Superior temporal gyrus (tissue), 1 donor: ENCODE measurements at regions not wholly inside any gene's neighbourhood (a gene's known extent, or its start where the extent isn't known, plus 50 kb on each side); places are given as distances from the start of the nearest gene placed in this dataset.
"Not testable (repeated sequence)": the region's sequence is repeated elsewhere in the genome, so short reads cannot be mapped to it uniquely, and the experiment has no call there.

ENCODE experiments used
- DNase-seq: peaks from one replicate; pipeline ENCODE4 v3.0.0-alpha.2; 2016; ENCODE audit errors: extremely low spot score

DNA sequence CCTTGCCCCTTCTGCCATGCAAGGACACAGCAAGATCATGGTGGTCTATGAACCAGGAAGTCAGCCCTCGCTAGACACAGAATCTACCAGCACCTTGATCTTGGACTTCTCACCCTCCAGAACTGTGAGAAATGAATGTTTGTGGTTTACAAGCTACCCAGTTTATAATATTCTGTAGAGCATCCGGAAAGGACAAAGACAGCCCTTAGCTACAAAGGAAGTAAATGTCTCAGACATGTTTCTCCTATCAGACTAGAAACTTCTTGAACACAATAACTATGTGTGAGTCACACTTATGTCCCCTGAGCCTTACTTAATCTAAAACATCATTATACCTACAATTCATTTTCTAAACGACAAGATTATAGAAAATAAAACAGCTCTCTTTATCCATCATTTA, 176.7 kb downstream of the KLHL28 start:
- no peak for DNase-seq

DNA sequence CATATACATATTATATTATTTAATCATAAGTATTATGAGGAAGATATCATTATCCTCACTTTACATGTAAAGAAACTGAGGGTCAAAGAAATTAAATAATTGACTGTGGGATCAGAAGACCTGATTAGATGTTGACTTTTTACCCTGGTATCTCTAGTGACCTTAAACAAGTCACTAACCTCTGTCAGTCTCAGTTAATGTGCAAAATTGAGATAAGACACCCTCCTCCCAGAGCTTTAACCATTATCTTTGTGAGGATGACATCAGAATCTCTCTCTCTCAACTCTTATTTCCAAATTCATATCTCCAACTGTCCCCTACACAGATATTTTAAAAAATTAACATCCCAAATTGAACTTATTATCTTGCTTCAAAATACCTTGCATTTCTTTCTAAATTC, 177.8 kb downstream of the KLHL28 start:
- DNase-seq, result no peak

DNA sequence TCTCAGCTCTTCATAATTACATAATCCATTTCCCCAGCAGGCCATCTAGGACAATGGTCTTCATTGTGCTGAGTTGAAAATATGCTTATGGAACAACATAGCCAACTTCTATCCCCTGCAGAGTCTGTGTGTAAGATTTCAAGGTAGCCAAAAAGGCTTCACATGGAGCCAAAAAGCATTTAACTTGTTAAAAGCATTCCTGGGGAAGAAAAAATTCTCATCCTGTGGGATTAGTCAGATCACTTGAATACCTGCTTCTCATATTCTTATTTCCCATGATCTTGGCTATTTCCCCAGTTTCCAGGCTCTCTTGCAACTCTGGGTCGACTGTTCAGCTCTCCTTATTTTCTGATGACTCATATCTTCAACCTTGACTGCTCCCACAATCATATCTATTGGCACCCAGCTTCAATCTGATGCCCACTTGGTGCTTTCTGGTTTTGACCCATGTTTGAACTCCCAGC, 178.9 kb downstream of the KLHL28 start:
- no peak for DNase-seq

DNA sequence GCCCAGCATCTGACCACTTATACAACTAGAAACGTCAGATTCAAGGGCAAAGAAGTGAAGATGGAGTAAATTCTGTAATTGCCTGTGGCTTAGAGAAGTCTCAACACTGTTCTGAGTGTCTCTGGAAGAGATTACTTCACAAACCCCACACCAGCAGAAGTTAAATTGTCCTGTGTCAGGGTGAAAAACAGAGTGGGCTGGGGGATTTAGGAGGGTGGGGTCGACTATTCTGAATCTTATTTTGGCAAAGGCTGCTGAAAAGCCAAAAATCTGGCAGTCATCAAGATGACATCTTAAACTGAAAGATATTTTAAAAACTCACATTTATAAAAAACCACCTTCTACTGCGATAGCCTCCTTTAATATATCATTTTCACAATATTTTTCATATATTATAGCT, 180.8 kb downstream of the KLHL28 start:
- DNase-seq, result no peak

DNA sequence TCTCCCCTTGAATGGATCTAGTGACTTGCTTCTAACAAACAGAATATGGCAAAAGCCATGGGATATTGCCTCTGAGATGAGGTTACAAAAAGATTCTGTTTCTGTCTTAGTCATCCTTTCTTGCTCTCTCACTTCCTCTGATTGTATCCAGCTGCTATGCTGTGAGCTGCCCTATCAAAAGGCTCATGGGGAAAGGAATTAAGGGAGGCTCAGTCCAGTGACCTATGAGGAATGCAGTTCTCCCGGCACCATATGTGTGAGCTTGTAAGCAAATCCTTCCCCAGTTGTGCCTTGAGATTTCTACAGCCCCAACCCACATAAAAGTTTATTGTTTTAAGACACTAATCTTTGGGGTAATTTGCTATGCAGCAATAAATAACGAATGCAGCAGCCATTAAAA, 183.1 kb downstream of the KLHL28 start:
- DNase-seq, result no peak

DNA sequence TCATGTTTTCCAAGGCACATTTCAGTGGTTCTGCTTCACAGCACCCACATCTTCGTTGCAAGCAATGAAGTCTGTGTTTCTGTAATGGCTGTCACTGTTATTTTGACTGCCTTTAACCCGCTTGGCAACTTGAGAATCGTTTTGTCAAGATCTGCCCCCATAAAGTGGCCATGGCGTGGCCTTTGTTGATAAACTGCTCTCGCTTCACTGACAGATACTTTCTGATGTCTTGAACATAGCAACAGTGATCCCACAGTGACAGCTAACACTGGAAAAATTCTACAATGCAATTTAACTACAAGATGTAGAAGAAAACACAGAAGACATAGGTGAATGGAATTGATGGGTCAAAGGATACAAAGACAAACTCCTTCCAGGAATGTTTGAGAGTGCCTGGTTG, 184.2 kb downstream of the KLHL28 start:
- DNase-seq, result no peak

DNA sequence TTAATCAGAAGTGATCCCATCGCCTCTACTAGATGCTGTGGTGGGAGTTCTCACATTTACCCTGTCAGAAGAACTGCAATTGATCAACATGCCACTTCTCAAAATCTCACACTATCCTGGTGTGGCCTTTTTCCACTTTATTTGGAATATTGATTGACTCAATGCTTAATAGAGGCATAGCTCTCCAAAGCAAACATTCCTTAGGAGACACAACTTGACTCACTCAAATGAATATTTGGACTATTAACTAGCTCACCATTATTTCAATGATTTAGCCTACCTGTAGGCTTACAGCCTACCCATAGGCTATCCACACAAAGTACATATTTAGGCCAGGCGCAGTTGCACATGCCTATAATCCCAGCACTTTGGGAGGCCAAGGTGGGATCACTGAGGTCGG, 186.5 kb downstream of the KLHL28 start:
- no peak for DNase-seq

DNA sequence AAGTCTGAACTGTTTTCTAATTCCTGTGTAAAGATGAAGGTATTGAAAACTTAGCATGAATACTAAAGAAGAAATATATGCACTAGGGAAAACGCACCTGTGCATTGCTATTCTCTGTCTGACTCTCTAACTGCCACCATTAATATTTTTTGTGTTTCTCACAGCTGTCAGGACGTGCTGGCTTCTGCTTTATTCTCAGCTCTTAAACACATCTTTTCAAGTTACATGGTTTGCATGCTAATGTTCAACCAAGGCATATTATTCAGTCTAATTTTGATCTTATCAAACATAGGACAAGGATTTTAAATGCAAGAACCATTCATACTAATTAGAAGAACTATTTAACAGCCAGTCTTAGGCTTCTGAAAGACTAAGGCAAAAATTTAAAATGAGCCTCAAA, 187.4 kb downstream of the KLHL28 start:
- no peak for DNase-seq

DNA sequence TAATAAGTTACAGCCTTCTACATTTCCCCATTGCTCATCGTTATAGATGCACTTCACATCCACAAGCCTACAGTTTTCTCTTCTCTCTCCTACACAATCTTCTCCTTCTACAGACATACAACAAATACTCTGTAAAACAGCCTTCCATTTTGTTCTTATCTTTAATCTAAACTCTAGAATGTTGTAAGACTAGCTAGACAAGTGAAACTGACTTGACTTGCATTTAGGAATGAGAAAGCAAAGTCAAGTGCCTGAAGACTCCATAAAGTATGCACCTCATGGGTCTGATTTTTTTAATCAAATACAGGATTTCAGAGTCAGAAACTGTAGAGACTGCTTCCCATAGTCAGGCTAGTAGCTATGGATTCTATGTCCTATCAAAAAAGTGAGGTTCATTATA, 190.3 kb downstream of the KLHL28 start:
- no peak for DNase-seq

DNA sequence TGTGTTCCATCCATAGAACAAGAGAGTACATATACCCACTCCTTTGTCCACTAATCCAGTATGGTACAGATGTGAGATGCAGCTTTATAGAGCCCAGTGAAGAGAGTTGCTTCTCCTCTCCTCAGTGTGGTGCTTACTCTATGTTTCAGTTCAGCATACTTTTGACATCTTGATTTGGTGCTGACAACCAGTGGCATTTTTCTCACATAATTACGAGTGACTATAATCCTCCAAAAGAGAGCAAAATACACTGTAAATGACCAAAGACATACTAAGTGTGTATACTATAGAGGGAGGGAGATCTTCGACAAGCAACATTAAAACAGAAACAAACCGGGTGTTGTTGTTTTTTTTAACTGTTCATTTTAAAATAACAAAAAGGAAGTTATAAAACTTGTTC, 191.5 kb downstream of the KLHL28 start:
- no peak for DNase-seq

DNA sequence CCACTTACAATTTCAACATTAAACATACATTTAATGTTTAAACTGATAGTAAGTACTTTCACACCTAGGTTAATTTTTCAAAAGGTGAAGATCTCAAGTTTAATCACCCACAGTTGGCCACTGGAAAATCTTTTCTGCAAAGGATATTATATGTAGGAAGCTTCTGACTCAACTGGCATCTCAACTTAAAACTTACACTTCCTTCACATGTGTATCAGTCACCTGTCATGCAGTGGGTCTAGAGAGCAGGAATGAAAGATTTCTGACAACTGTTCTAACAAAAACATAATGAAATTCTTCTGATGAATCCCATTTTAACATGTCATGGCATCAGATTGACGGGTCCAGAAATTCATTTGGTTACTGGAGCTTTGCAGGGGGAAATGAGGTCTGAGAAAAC, 192.8 kb downstream of the KLHL28 start:
- DNase-seq, result no peak

DNA sequence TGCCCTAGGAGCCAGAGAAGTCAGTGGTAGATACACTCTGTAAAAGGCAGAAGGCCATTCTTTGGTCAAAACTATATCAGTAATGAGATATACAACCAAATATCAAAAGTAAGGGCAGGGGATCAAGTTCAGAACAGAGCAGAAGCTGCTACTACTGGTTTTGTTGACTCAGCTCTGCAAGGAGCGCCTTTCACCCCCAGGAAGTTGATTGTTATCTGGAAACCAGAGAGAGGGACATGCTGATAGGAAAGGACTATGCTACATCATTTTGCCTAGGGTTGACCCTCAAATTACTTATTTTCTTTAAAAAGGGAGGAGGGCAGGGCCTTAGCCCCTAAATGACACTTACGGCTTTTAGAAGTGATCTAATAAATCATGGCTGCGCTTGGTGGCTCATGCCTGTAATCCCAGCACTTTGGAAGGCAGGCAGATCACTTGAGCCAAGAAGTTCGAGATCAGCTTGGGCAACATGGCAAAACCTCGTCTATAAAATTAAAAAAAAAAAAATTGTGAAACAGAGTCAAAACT, 194.0 kb downstream of the KLHL28 start:
- DNase-seq, result no peak

DNA sequence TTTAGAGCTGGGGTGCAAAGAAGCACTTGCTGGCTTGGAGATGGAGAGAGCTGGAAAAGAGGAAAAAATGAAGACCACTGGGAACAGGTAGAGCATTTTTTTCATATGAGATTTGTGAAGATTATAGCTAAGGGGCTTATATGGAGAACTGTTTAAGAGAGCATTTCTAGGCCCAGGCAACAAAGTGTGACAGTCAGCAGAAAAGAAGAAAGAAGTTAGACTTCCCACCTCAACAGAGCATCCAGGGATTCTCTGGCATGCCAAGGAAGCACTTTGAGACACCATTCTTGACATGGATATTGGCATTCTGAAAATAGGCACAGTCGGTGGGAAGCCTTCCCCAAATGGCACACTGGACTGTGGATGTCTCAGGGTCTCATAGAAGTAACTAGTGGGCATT, 195.5 kb downstream of the KLHL28 start:
- no peak for DNase-seq

DNA sequence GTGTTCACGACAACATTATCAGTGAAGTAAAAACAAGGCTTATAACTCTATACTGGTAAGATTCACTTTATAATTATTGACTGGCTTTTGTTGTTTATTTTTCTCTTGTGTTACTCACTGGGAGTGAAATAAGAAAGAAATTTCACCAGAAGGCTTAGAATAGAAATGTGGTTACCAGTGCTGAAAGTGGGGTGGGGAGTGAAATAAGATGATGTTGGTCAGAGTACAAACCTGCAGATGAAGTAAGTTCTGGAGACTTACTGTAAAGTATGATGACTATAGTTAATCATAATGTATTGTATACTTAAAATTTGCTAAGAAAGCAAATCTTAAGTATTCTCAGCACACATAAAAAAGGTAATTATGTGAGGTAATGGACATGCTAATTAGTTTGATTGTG, 198.4 kb downstream of the KLHL28 start:
- no peak for DNase-seq

DNA sequence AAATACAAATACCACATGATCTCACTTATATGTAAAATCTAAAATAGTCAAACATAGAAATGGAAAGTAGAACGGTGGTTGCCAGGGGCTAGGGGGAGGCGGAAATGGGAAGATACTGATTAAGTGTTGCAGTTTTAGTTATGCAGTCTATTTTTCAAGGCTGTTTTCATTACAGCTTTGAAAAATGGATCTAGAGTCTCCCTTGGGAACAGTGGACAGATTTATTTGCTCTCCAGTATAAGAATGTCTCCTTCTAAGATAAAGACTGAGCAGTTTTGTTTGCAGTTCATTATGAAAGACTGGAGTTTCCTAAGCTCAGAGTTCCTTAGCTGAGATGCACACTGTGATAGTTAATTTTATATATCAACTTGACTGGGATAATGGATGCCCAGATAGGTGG, 202.5 kb downstream of the KLHL28 start:
- no peak for DNase-seq

DNA sequence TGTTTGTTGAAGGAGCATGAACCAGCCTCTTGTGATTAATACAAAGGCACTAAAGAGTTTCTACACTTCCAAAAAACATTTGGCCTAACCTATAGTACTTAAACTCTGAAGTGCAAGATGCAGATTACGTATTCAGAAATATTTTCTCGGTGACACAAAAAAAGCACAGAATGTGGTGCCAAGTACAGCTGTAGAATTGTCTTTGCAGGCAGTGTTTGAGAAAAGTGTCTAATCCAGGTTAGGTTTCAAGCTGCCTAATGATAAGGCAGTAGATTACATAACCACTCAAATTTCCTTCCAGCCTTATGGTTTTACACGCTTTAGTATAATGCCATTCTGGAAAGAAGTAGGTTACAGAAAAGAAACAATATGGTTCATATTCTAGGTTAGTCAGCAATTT, 205.2 kb downstream of the KLHL28 start:
- DNase-seq, result peak; percentile 36

DNA sequence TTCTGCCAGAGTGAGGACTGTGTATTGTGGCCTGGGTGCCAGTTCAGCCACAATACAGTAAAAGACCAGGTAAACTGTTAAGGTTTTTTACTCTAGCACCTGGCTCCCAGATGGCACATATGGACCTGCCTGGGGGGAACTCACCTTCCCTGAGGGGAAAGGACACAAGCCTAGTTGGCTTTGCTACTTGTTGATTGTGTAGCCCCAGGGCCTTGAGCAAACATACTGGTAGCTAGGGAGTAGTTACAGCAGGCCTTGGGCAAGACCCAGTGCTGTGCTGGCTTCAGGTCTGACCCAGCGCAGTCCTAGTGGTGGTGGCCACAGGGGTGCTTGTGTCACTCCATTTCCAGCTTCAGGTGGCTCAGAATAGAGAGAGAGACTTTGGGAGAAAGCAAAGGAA, 216.4 kb downstream of the KLHL28 start:
- DNase-seq, result no peak

DNA sequence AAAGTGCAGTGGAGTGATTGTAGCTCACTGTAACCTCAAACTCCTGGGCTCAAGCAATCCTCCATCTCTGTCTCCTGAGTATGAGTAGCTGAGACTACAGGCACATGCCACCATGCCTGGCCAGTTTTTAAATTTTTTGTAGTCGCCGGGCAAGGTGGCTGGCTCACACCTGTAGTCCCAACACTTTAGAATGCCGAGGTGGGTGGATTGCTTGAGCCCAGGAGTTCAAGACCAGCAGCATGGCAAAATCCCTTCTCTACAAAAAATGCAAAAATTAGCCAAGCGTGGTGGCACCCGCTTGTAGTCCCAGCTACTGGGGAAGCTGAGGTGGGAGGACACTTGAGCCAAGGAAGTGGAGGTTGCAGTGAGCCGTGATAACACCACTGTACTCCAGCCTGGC, 219.5 kb downstream of the KLHL28 start:
- no peak for DNase-seq

DNA sequence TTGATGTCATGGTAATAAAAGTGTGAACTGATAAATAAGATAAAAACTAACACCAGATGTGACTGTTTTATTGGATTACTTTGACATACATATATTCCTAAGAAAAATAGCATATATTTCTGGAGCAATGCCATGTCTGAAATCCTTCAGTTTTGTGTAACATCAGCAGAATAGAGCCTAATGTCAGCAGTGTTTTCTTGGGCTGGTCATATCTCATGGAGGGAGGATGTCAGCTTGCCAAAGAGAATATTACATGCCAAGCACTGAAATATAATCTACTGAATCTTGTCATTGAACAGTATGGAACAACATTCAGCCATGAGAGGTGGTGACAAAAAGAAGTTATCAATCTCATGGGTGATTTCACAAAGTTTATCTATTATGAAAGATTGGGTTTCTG, 220.3 kb downstream of the KLHL28 start:
- DNase-seq, result no peak

DNA sequence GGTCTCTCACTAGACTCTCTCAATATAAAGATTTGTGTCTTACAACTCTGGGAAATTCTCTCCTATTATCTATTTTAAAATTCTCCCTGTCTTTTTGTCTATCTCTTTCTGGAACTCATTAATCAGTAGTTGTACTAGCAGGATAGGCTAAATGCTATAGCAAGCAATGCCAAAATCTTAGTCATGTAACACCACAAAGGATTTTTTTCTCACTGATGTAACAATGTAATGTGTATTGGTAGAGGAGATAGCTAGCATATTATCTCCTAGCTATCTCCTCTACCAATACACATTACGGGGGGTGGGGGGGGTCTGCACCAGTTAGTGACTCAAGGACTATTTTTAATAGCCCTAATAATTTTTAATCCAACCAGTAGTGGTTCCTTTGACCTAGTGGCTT, 225.4 kb downstream of the KLHL28 start:
- no peak for DNase-seq

DNA sequence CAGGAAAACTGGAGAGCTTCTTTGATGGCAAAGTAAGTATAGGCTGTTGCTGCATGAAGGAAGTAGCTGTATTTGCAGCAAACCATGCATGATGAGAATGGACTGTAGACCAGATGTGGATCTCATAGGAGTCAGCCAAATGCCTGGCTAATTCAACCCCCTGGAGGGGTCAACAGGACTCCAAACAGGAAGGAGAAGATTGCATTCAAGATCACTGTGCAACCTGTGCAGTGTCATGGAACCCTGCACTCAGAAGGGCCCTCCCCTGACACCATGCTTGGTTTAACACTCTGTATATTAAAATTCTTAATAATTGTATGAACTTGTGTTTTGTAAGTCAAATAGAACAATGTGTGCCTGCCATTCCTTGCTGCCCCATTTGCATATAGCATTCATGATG, 225.1 kb upstream of the FSCB start:
- no peak for DNase-seq

DNA sequence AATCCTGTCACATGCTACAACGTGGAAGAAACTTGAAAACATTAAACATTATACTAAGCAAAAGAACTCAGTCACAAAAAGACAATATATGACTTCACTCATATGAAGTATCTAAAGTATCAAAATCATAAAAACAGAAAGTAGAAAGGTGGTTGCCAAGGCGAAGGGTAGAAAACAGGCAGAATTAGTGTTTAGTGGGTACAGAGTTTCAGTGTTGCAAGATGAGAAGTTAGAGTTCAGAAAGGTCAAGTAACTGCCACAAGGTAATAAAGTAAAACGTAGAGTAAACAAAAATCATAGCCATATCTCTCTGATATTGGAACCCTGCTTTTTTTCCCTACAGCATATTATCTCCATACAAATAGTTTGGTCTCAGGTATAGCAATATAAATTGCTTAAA, 223.8 kb upstream of the FSCB start:
- no peak for DNase-seq

DNA sequence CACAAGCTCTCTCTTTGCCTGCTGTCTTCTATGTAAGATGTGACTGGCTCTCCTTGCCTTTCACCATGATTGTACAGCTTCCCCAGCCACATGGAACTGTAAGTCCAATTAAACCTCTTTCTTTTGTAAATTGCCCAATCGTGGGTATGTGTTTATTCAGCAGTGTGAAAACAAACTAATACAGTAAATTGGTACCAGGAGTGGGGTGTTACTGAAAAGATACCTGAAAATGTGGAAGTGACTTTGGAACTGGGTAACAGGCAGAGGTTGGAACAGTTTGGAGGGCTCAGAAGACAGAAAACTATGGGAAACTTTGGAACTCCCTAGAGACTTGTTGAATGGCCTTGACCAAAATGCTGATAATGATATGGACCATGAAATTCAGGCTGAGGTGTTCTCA, 214.3 kb upstream of the FSCB start:
- DNase-seq, result not testable (repeated sequence)

DNA sequence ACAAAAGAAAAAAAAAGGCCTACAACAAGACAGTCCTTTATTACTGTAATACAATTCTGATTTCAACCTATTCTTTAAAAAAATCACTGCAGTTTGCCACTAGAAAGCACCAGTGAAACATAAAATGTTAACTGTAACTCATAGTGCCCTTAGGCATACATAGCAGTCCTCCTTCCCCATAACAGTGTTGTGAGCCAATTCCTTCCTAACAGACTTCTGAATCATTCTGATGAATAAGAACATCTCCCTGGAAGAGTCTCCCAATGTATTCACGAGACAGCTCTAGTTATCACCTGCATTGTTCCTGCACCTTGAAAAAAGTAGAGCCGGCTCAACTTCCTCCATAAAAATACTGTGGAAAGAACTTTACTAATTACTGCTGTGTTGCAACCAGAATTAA, 213.6 kb upstream of the FSCB start:
- DNase-seq, result no peak
